WTC11 (cell line): ENCODE measurements at regions not wholly inside any gene's neighbourhood (a gene's known extent, or its start where the extent isn't known, plus 50 kb on each side); places are given as distances from the start of the nearest gene placed in this dataset.

Source experiments
- ATF3 ChIP-seq: sonication (generic); formaldehyde crosslinking; conservative IDR thresholded peaks from 2 replicates; pipeline ENCODE4 v1.8.1; 2022; ENCODE audit warnings: mild to moderate bottlenecking, missing genetic modification reagents
- CTCF ChIP-seq: fragments of 200-600 bp; IDR thresholded peaks from 2 replicates; pipeline ENCODE4 v1.8.0; 2022; ENCODE audit warnings: antibody characterized with exemption
- RORB ChIP-seq: fragments of 250-450 bp; sonication (Bioruptor Pico); IDR thresholded peaks from 2 replicates; pipeline ENCODE4 v1.9.0; 2021; ENCODE audit warnings: mild to moderate bottlenecking
- ZSCAN18 ChIP-seq: fragments of 250-450 bp; sonication (Bioruptor Pico); IDR thresholded peaks from 2 replicates; pipeline ENCODE4 v2.1.2; 2022; ENCODE audit warnings: mild to moderate bottlenecking, moderate library complexity

GRCh38 chrX:130531066-130531465 is 129.3 kb downstream of the RBMX2 start:
- TF ChIP-seq CTCF: no peak
- TF ChIP-seq ZSCAN18 (CRISPR knock-in tag): no peak
- TF ChIP-seq ATF3 (CRISPR knock-in tag): no peak
- TF ChIP-seq RORB: no peak
